Fibroblast of skin of abdomen (primary cell): ENCODE measurements at regions not wholly inside any gene's neighbourhood (a gene's known extent, or its start where the extent isn't known, plus 50 kb on each side); places are given as distances from the start of the nearest gene placed in this dataset.
A peak's percentile ranks its signal among the peaks of the same experiment; 100 is the strongest.
"Not testable (repeated sequence)": the region's sequence is repeated elsewhere in the genome, so short reads cannot be mapped to it uniquely, and the experiment has no call there.

Experiments
- DNase-seq: peaks from one replicate; pipeline ENCODE4 v3.0.0-alpha.2; 2013

DNA sequence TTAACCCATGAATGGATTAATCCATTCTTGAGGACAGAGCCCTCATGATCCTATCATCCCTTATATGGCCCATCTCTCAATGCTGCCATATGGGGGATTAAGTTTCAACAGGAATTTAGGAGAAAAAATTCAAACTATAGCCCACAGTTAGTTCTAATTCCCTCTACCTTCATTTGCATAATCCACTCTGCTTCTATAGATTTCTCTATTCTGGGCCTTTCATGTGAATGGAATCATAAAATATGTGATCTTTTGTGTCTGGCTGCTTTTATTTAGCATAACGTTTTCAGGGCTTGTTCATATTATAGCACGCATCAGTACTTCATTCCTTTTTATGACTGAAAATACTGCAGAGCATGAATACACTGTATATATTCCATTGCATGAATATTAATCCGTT, 55.4 kb downstream of the CTSL start:
- DNase-seq, result no peak

DNA sequence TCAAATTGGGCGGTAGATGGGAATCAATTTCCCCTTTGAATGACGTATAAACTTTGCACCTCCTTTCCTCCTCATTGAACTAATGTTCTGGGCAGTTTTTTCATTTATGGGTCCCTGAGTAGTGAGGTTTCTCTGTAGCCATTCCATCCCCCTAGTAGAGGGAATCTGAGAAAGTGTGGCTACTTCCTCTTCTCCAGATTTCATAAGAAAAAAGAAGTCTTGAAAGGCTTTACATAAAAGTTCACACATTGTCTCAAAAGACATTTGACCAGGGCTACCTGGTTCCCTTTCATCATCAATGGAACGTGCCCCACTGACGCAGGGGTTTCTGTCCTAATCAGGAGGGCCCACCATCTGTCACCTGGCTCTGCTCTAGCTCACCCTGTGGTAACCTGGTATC, 57.3 kb downstream of the CTSL start:
- DNase-seq, result no peak

DNA sequence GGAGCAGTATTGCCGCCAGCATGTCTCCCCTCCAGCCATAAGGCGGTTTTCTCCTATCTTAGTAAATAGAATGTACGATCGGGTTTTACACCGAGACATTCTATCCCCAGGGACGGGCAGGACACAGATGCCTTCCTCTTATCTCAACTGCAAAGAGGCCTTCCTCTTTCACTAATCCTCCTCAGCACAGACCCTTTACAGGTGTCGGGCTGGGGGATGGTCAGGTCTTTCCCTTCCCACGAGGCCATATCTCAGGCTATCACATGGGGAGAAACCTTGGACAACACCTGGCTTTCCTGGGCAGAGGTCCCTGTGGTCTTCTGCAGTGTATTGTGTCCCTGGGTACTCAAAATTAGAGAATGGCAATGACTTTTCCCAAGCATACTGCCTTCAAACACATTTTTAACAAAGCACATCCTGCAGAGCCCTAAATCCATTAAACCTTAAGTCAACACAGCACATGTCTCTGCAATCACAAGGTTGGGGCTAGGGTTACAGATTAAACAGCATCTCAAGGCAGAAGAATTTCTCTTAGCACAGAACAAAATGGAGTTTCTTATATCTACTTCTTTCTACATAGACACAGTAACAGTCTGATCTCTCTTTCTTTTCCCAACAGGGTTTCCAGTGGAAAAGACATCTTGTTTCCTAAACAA, 59.5 kb downstream of the CTSL start:
- DNase-seq, result not testable (repeated sequence)

DNA sequence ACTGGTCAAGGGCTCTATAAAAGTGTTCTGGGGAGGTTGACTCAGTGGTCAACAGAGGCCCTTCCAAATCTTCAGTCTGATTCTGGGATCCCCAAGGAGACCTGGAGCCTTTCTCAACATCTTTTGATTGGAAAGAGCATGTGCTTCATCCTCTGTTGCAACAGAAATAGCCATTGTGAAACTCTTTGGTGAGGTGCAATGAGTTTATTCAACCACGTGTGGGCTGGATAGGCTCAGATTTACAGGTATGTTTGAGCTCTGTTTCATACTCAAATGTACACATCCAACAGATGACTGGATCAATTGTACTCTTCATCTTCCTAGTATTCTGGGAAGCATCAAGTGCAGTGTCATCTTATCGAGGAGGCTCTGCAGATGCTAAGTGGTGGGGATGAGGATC, 60.5 kb downstream of the CTSL start:
- no peak for DNase-seq

DNA sequence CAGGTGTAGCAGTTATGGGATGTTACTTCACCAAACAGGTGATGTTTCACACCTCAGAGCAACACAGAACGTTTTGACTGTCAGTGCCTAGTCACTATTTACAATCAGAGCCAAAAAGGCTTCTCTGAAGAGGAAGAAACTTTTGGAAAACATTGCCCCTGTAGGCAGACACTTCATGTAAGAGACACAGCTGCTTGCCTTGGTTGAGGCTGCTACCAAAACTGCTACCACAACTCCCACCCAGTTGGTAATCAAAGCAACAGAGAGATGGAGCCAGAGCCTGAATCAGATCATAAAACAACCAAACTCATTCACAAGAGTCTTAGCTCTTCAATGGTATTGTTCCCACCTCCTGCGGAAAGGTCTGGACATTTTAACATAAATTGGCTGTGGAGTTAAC, 61.0 kb downstream of the CTSL start:
- no peak for DNase-seq

DNA sequence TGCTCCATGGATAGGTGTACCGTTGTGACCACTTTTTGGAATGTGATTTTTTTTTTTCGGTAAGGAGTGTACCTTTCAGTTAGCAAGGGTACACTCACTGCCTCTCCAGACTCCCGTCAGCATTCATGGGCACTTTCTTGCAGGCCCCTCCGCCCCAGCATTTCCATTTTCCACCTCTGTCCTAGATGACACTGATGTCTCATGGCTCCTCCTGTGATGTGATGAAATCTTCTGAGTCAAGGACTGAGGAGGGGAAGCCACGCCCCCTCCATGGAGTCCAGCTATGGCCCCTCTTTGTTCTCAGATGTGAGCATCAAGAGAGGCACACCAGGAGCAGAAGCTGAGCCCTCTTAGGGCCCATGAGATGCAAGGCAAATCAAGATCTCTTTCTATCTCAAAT, 61.8 kb downstream of the CTSL start:
- no peak for DNase-seq

DNA sequence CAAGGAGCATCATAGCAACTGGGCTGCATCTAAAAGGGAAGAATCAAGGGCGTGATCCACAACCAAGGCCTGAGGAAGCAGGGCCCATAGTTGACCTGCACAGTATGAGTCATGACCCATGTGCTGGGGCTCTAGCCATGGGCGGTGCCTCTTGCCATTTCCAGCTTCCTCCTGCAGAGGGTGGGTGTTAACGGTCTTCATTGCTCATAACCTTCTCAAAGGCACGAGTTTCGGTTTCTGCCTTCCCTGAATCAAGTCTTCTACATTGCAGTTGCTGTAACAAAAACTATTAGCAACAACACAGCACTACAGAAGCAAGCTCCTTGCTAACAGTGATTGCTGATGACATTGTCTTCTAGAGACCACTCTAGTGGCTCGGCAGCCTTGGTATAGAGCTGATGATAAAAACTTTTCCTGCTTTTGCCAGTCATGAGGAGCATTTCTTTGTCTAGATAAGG, 66.9 kb downstream of the CTSL start:
- DNase-seq, result peak; percentile 12

DNA sequence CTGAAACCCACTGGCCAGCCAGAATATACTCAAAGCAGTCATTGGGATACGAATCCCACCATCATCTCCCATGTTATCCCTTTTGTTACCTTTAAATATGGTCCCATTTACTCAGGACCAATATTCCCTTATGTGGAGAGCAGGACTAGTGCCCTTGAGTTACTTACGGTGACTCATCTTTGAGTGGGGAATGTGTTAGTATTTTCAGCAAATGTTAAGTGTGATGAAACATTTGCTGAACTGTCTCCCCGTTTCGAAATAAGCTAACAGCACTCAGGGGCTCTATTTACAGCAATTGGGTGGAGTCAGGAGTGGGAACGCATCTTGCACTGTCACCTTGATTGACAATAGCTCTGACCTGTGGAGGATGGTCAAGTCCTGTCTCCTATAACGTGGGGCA, 67.4 kb downstream of the CTSL start:
- peak; percentile 83 for DNase-seq

DNA sequence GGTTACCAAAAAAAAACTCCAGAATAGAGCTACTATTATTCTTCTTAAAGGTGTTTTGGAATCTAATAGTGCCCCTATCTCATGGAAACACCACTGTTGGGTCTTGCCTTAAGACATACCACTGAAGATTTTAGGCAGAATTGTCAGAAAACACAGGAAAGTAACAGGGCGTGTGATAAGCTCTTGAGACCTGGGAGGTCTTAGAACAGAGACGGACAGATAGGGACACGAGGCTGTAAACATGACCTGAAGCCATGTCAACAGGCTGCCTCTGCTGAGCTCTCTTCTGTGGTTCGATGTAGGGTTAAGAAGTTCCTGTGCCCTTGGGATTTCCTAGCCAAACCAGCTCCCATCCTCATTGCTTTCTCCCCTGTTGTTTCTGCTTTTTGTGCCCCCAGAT, 69.3 kb downstream of the CTSL start:
- no peak for DNase-seq

DNA sequence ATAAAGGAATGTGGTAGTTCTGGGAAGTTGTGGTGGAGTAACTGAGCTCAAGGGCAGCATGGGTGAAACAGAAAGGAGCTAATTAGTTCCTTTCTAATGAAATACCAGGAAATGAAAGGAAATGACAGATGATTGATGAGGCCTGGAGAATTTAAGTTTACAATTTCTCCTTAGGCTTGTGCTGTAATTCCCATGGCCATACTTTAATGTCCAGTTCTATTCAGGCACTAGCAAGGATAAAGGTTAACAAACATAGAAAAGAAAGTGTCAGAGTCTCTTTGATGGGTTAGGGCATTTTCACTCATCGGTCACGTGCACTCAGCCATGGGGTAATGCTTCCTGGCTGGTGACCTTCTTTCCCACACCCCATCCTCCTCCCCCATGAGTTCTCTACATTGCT, 70.3 kb downstream of the CTSL start:
- no peak for DNase-seq

DNA sequence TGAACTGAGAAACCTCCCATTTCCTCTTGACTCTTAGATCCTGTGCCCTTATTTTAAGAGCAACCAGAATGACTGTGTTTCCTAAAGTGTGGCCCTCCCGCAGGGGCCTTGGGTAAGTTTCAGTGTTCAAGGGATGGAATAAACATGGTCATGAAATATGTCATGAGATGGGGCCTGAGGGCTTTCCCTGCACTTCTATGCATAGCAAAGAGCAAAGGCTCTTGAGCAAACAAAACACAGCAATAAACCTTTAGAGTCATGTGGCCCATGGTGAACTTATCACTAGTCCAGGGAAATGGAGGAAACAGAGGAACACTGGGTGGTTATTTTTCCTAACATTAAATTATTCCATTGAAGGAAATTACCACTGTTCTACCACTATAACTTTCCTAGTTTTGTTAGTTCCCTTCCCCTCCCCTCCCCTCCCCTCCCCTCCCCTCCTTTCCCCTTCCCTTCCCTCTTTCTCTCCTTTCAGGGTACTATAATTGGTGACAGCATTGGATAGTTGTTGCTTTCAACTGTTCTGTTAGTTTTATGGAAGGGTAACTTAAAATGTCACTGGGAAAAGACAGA, 72.4 kb downstream of the CTSL start:
- no peak for DNase-seq

DNA sequence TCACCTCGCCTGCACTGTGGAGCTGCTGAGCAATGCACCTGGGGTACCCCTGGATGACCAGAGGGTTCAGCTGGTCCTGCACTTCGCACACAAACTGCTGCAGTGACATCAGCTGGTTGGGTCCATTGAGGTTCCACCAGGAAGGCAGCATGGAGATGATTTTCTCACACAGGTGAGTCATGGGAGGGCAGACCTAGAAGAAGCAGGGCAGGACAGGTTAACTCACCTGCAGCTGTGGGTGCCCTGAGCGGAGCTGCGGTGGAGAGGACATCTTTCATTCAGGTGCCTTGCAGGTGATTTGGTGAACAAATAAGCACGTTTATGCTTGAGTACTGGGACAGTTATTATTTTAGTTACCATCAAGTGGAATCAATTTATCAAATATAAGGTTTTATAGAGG, 73.6 kb downstream of the CTSL start:
- no peak for DNase-seq

DNA sequence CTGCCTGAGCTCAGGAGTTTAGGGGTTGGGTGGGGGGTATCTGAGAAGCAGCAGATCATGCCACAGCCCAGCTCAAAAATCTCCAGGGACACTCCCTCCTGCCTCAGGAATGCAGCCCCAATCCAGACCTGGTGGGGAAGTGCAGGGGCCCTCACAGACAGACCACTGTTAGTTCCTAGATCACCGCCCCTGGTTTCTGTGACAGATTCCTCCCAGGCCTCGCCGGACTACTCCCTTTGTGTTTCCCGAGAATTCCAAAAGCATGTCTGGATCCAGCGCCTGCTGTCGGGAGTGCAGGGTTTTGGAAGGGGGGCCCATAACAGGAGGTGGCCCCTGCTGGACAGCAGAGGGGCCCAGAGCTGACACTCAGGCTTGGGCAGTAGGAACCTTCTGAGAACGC, 74.5 kb downstream of the CTSL start:
- DNase-seq, result no peak

DNA sequence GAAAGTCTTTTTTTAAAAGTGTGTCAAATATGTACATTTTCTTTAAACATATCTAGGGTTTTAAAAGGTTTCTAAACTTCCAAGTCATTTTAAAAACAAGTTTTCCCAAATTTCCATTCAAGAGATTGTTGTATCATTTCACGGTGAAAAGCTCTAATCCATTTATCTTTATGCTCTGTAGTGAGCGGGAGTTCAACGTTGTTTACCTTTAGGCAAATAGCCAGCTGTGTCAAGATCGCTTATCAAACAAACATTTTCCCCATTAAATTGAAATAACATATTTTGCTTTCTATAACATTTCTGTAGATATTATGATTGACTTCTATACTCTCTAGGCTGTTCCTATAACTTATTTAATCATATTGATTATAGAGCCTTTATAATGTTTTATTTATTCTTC, 75.1 kb downstream of the CTSL start:
- no peak for DNase-seq

DNA sequence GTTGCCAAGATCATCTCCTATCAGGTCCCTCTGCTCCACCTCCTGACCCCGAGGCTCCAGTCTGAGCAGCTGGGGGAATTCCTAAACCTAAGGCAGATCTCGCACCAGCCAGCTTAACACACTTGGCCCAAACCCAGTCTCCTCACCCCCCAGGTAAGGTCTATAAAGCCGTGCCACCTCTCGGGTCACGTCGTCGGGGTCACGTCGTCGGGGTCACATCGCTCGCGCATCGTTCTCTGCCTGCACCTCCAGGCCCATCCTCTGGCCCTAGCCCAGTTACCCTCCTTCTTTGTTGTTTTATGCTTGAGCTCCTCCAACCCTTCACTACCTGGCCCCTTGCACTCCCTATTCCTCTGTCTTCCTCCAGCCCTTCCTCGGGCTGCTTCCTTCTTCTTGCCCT, 77.2 kb downstream of the CTSL start:
- no peak for DNase-seq

DNA sequence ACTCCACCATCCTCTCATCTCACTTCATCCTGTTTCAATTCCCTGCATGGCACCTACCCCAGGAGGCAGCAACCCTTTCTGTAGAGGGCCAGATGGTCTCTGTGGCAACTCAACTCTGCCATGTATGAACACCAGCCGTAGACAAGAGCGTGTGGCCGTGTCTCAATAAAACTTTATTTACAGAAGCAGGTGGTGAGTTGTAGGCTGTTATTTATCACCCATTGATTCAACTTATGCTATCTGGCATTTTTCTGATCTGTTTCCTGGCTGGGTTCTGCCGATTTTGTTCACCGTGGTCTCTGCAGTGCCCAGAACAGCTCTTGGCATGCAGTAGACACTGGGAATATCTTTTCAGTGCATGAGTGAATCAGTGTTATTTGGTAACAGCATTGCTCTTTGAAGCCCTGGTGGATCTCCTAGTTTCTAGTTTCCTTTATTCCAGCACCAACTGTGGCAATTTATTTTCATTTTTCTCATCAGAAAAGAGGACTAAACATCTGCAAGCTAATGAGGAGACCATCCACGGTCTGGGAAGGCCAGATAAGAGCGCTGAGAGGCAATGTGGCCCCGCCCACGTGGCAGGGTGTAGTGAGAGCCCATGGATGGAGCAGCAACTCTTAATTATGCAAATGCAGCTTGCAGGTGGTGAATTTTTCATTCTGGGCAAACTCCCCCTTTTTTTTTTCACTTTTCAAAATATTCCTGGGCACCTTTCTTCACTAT, 77.9 kb downstream of the CTSL start:
- DNase-seq, result no peak

DNA sequence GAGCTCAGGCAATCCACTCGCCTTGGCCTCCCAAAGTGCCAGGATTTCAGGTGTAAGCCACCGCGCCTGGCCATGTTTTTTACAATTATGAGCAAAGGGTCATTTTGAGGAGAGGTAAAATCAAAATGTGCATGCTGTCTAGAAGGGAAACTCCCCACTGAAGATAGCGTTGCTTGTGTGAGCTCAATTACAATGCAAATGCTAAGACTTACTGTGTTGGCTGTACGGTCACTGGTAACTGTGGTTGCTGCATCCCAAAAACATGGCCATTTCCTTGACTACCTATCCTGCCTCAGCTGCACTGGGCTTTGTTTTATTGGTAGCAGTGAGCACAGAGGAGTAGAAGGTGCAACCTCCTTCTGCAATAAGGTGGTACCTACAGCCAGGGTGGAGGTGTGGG, 77.4 kb upstream of the SPATA31E1 start:
- no peak for DNase-seq

DNA sequence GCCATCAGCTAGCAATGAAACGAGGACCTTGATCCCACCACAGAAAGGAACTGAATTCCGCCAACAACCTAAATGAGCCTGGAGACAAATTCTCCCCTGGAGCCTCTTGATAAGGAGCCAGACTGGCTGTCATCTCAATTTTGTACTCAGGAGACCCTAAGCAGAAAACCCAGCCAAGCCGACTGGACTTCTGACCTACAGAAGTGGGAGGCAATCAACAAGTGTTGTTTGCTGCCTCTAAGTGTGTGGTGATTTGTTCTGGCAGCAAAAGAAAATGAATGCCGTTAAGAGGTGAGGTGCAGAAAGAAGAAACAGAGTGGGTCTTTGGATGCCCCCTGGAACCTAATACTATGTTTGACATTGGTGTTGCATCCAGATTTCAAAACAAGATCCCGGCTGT, 72.7 kb upstream of the SPATA31E1 start:
- DNase-seq, result no peak

DNA sequence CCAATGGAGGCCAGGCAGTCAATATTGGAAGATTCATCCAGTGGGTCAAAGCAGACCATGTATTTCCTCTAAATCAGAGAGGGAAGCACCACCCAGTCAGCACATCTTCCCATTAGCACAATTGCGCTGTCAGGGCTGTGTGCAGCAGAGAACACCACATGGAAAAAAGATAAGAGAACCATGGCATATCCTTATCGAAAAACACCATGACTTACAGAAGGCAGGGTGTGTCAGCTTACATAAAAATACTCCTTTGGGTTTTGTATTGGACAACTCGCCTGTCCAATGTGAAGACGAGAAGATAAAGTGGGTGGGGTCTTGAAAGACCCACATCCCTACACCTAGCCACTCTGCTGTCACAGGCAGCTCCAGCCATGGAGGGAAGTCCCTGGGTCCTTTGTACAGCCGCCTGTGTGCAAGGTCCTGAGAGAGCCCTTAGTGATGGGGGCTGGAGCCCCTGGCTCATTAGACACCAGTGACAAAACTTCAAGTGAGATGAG, 71.9 kb upstream of the SPATA31E1 start:
- DNase-seq, result no peak

DNA sequence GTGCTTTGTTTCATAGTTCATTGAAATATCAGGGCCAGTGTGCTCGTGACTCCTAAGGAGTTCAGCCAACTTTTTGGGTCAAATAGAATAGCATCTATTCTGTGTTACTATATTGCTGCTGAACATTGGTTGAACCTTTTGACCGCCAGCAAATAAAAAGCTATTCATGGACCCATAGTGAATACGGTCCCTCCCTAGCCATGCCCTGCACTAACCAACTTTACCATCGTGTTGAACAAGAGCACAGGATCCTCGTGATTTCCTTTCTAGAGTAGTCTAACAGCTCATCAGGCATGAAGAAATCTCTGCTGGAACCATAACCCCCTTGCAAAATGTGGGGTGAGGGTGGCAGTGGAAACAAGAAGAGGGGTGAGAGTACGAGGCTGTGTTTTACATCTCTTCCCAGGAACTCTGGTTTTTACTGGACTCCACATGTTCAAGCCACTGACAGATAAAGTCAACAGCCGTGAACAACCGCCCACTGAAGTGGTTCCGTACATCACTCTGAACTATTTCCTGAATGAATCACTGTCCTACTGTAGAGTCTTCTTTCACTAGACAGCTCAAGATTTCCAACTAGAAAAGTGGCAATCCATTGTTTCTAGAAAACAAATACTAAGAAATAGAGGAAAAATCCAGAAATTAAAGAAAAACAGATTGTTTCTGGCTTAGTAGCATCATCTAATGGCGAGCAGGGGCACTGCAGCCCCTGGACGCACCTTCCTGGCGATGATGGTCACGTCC, 70.1 kb upstream of the SPATA31E1 start:
- peak; percentile 74 for DNase-seq

DNA sequence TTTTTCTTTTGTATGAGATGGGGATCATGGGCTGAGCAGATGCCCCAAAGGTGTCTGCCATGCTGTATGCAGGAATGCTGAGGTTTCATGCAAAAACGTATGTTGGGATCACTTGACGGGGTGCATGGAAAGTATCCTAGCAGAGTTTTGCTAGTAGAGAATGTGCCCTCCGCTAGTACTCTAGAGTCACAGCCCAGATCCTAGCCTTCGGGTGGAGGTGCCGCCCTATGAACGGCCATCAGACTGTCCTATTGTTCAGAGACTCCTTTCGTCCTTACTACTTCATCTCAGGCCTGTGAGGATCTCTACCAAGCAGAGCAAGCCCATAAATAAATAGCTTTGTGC, 69.6 kb upstream of the SPATA31E1 start:
- no peak for DNase-seq

DNA sequence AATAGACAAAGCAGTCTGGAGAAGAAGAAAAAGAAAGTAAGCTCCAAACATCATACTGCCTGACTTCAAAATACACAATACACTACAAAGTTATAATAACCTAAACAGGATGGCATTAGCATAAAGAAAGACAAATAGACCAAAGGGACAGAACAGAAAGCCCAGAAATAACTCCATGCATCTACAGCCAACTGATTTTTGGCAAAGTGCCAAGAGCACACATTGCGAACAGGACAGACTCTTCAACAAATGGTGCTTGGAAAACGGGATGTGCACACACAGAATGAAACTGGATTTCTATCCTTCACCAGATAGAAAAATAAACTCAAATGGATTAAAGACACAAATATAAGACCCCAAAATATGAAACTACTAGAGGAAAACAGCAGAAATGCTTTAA, 66.6 kb upstream of the SPATA31E1 start:
- peak; percentile 15 for DNase-seq

DNA sequence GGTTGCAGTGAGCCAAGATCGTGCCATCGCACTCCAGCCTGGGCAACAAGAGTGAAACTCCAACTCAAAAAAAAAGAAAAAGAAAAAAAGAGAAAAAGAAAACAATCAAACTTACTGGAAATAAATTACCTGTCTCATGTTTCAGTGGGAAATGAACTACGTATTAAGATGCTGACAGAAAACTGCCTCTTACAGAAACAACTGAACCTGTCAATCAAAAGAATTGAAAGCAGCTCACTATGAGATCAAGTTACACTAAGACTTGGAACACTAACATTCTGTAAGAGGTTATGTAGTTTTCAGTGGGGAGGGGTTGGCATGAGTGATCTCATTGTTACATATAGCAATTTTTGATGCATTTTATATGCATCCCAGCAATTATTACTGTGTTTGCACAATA, 64.4 kb upstream of the SPATA31E1 start:
- no peak for DNase-seq
